D721Med (cell line): ENCODE measurements at regions not wholly inside any gene's neighbourhood (a gene's known extent, or its start where the extent isn't known, plus 50 kb on each side); places are given as distances from the start of the nearest gene placed in this dataset.

Experiments used
- DNase-seq: peaks from one replicate; pipeline ENCODE4 v3.0.0; 2011; ENCODE audit warnings: low spot score; ENCODE audit not compliant: insufficient read length
- FAIRE-seq: peaks from 2 replicates; lab custom pipeline; 2011; peaks lifted over from hg19 to GRCh38; lab: Jason Lieb, UNC
- CTCF ChIP-seq: IDR thresholded peaks from 2 replicates; pipeline ENCODE4 v1.5.1; 2012; ENCODE audit warnings: mild to moderate bottlenecking, control low read depth; ENCODE audit not compliant: insufficient read depth; ENCODE audit errors: missing control alignments

- FAIRE-seq, result no peak
- no peak for DNase-seq
- TF ChIP-seq CTCF, result no peak
Measured at GRCh38 chr13:74773248-74773647, 639.0 kb upstream of the KLF12 start.

- no peak for TF ChIP-seq CTCF
- FAIRE-seq (no peak), DNase-seq (no peak)
Measured at GRCh38 chr13:74771964-74772363, 637.8 kb upstream of the KLF12 start.

- FAIRE-seq, result no peak
- DNase-seq, result no peak
- TF ChIP-seq CTCF, result no peak
Measured at GRCh38 chr13:74770361-74770760, 636.2 kb upstream of the KLF12 start.

GRCh38 chr13:74769333-74769732 lies 635.1 kb upstream of the KLF12 start:
- no peak for DNase-seq
- no peak for FAIRE-seq

GRCh38 chr13:74768521-74769085 lies 634.4 kb upstream of the KLF12 start:
- DNase-seq, result no peak
- no peak for FAIRE-seq
- TF ChIP-seq CTCF, result no peak

More at GRCh38 chr13:74769333-74769732, 635.1 kb upstream of the KLF12 start:
- TF ChIP-seq CTCF, result no peak

- DNase-seq, result no peak
- no peak for FAIRE-seq
- TF ChIP-seq CTCF, result no peak
Measured at GRCh38 chr13:74767050-74767449, 632.8 kb upstream of the KLF12 start.

- no peak for FAIRE-seq
- DNase-seq, result no peak
- TF ChIP-seq CTCF, result no peak
Measured at GRCh38 chr13:74765955-74766354, 631.8 kb upstream of the KLF12 start.
